ENCODE measurements at regions not wholly inside any gene's neighbourhood (a gene's known extent, or its start where the extent isn't known, plus 50 kb on each side); places are given as distances from the start of the nearest gene placed in this dataset.

- H3K4me3 ChIP-seq (ENCODE audit: low read length), result no peak overlapping the region
- H3K27ac ChIP-seq (ENCODE audit: low read length), result no peak overlapping the region
- no peaks in the 10 kb centered on the region for H3K9me3 ChIP-seq (ENCODE audit: control insufficient read depth, insufficient read depth, low read length)
- no peaks in the 10 kb centered on the region for H3K36me3 ChIP-seq (ENCODE audit: control insufficient read depth, insufficient read depth, low read length)
- no peaks in the 10 kb centered on the region for H3K4me1 ChIP-seq (ENCODE audit: control insufficient read depth, insufficient read depth, low read length)
- DNase-seq (ENCODE audit: low read depth, low spot score), result no peak
- no peaks in the 10 kb centered on the region for H3K27me3 ChIP-seq (ENCODE audit: control insufficient read depth, insufficient read depth, low read length)
- no CpG with 5 or more reads among the region's 2 CpGs for WGBS (ENCODE audit: insufficient coverage, insufficient read length)
These were observed 301.1 kb upstream of the OR4E1 start for GRCh38 chr14:21974741-21975140.

GRCh38 chr14:21965042-21965441 lies 291.4 kb upstream of the OR4E1 start:
- no peak for DNase-seq (ENCODE audit: low read depth, low spot score)
- WGBS (ENCODE audit: insufficient coverage, insufficient read length), result no CpG with 5 or more reads among the region's 1 CpG

GRCh38 chr14:21964180-21964579 lies 290.6 kb upstream of the OR4E1 start:
- H3K4me1 ChIP-seq (ENCODE audit: control insufficient read depth, insufficient read depth, low read length), result no peaks in the 10 kb centered on the region
- H3K9me3 ChIP-seq (ENCODE audit: control insufficient read depth, insufficient read depth, low read length), result no peaks in the 10 kb centered on the region
- H3K4me3 ChIP-seq (ENCODE audit: low read length), result no peak overlapping the region
- no peak for DNase-seq (ENCODE audit: low read depth, low spot score)
- WGBS (ENCODE audit: insufficient coverage, insufficient read length), result no CpG with 5 or more reads among the region's 1 CpG
- H3K36me3 ChIP-seq (ENCODE audit: control insufficient read depth, insufficient read depth, low read length), result no peaks in the 10 kb centered on the region
- no peaks in the 10 kb centered on the region for H3K27me3 ChIP-seq (ENCODE audit: control insufficient read depth, insufficient read depth, low read length)
- H3K27ac ChIP-seq (ENCODE audit: low read length), result no peak overlapping the region

More at GRCh38 chr14:21965042-21965441, 291.4 kb upstream of the OR4E1 start:
- Histone ChIP-seq H3K4me1 (ENCODE audit: control insufficient read depth, insufficient read depth, low read length) (no peaks in the 10 kb centered on the region), H3K27me3 (ENCODE audit: control insufficient read depth, insufficient read depth, low read length) (no peaks in the 10 kb centered on the region), H3K4me3 (ENCODE audit: low read length) (no peak overlapping the region), H3K9me3 (ENCODE audit: control insufficient read depth, insufficient read depth, low read length) (no peaks in the 10 kb centered on the region), H3K36me3 (ENCODE audit: control insufficient read depth, insufficient read depth, low read length) (no peaks in the 10 kb centered on the region), H3K27ac (ENCODE audit: low read length) (no peak overlapping the region)

- no peaks in the 10 kb centered on the region for H3K27me3 ChIP-seq (ENCODE audit: control insufficient read depth, insufficient read depth, low read length)
- no peaks in the 10 kb centered on the region for H3K9me3 ChIP-seq (ENCODE audit: control insufficient read depth, insufficient read depth, low read length)
These were observed 287.0 kb upstream of the OR4E1 start for GRCh38 chr14:21960636-21961035.

GRCh38 chr14:21941885-21942284 lies 268.3 kb upstream of the OR4E1 start:
- Histone ChIP-seq H3K27me3 (ENCODE audit: control insufficient read depth, insufficient read depth, low read length) (no peaks in the 10 kb centered on the region), H3K4me1 (ENCODE audit: control insufficient read depth, insufficient read depth, low read length) (no peaks in the 10 kb centered on the region), H3K36me3 (ENCODE audit: control insufficient read depth, insufficient read depth, low read length) (no peaks in the 10 kb centered on the region), H3K27ac (ENCODE audit: low read length) (no peak overlapping the region), H3K9me3 (ENCODE audit: control insufficient read depth, insufficient read depth, low read length) (no peaks in the 10 kb centered on the region), H3K4me3 (ENCODE audit: low read length) (no peak overlapping the region)
- WGBS (ENCODE audit: insufficient coverage, insufficient read length), result no CpG with 5 or more reads among the region's 3 CpGs
- DNase-seq (ENCODE audit: low read depth, low spot score), result no peak

More at GRCh38 chr14:21960636-21961035, 287.0 kb upstream of the OR4E1 start:
- no peak for DNase-seq (ENCODE audit: low read depth, low spot score)
- Histone ChIP-seq H3K36me3 (ENCODE audit: control insufficient read depth, insufficient read depth, low read length) (no peaks in the 10 kb centered on the region), H3K27ac (ENCODE audit: low read length) (no peak overlapping the region), H3K4me1 (ENCODE audit: control insufficient read depth, insufficient read depth, low read length) (no peaks in the 10 kb centered on the region), H3K4me3 (ENCODE audit: low read length) (no peak overlapping the region)
- WGBS (ENCODE audit: insufficient coverage, insufficient read length), result no CpG with 5 or more reads among the region's 1 CpG

- WGBS (ENCODE audit: insufficient coverage, insufficient read length), result no CpG with 5 or more reads among the region's 7 CpGs
- H3K4me1 ChIP-seq (ENCODE audit: control insufficient read depth, insufficient read depth, low read length), result no peaks in the 10 kb centered on the region
- H3K27ac ChIP-seq (ENCODE audit: low read length), result no peak overlapping the region
- no peaks in the 10 kb centered on the region for H3K27me3 ChIP-seq (ENCODE audit: control insufficient read depth, insufficient read depth, low read length)
- H3K9me3 ChIP-seq (ENCODE audit: control insufficient read depth, insufficient read depth, low read length), result no peaks in the 10 kb centered on the region
- no peaks in the 10 kb centered on the region for H3K36me3 ChIP-seq (ENCODE audit: control insufficient read depth, insufficient read depth, low read length)
- DNase-seq (ENCODE audit: low read depth, low spot score), result peak; percentile 25
- H3K4me3 ChIP-seq (ENCODE audit: low read length), result no peak overlapping the region
These were observed 267.6 kb upstream of the OR4E1 start for GRCh38 chr14:21940887-21941856.

GRCh38 chr14:21939836-21940235 lies 266.2 kb upstream of the OR4E1 start:
- Histone ChIP-seq H3K4me3 (ENCODE audit: low read length) (no peak overlapping the region), H3K4me1 (ENCODE audit: control insufficient read depth, insufficient read depth, low read length) (no peaks in the 10 kb centered on the region), H3K36me3 (ENCODE audit: control insufficient read depth, insufficient read depth, low read length) (no peaks in the 10 kb centered on the region), H3K27me3 (ENCODE audit: control insufficient read depth, insufficient read depth, low read length) (no peaks in the 10 kb centered on the region), H3K9me3 (ENCODE audit: control insufficient read depth, insufficient read depth, low read length) (no peaks in the 10 kb centered on the region), H3K27ac (ENCODE audit: low read length) (no peak overlapping the region)
- no peak for DNase-seq (ENCODE audit: low read depth, low spot score)
- WGBS (ENCODE audit: insufficient coverage, insufficient read length), result no CpG with 5 or more reads among the region's 1 CpG

GRCh38 chr14:21937996-21938395 lies 264.4 kb upstream of the OR4E1 start:
- Histone ChIP-seq H3K27ac (ENCODE audit: low read length) (no peak overlapping the region), H3K4me3 (ENCODE audit: low read length) (no peak overlapping the region), H3K36me3 (ENCODE audit: control insufficient read depth, insufficient read depth, low read length) (no peaks in the 10 kb centered on the region), H3K4me1 (ENCODE audit: control insufficient read depth, insufficient read depth, low read length) (no peaks in the 10 kb centered on the region), H3K9me3 (ENCODE audit: control insufficient read depth, insufficient read depth, low read length) (no peaks in the 10 kb centered on the region), H3K27me3 (ENCODE audit: control insufficient read depth, insufficient read depth, low read length) (no peaks in the 10 kb centered on the region)
- no peak for DNase-seq (ENCODE audit: low read depth, low spot score)
- WGBS (ENCODE audit: insufficient coverage, insufficient read length), result no CpG with 5 or more reads among the region's 2 CpGs

GRCh38 chr14:21933681-21934080 lies 260.1 kb upstream of the OR4E1 start:
- no peak overlapping the region for H3K27ac ChIP-seq (ENCODE audit: low read length)
- no CpG with 5 or more reads among the region's 1 CpG for WGBS (ENCODE audit: insufficient coverage, insufficient read length)
- no peak overlapping the region for H3K4me3 ChIP-seq (ENCODE audit: low read length)
- H3K9me3 ChIP-seq (ENCODE audit: control insufficient read depth, insufficient read depth, low read length), result no peaks in the 10 kb centered on the region
- H3K4me1 ChIP-seq (ENCODE audit: control insufficient read depth, insufficient read depth, low read length), result no peaks in the 10 kb centered on the region
- no peaks in the 10 kb centered on the region for H3K27me3 ChIP-seq (ENCODE audit: control insufficient read depth, insufficient read depth, low read length)
- no peak for DNase-seq (ENCODE audit: low read depth, low spot score)
- no peaks in the 10 kb centered on the region for H3K36me3 ChIP-seq (ENCODE audit: control insufficient read depth, insufficient read depth, low read length)

- Histone ChIP-seq H3K9me3 (ENCODE audit: control insufficient read depth, insufficient read depth, low read length) (no peaks in the 10 kb centered on the region), H3K4me3 (ENCODE audit: low read length) (no peak overlapping the region), H3K36me3 (ENCODE audit: control insufficient read depth, insufficient read depth, low read length) (no peaks in the 10 kb centered on the region), H3K27ac (ENCODE audit: low read length) (no peak overlapping the region), H3K27me3 (ENCODE audit: control insufficient read depth, insufficient read depth, low read length) (no peaks in the 10 kb centered on the region), H3K4me1 (ENCODE audit: control insufficient read depth, insufficient read depth, low read length) (no peaks in the 10 kb centered on the region)
- no CpG with 5 or more reads among the region's 5 CpGs for WGBS (ENCODE audit: insufficient coverage, insufficient read length)
- DNase-seq (ENCODE audit: low read depth, low spot score), result peak; percentile 16
These were observed 250.9 kb upstream of the OR4E1 start for GRCh38 chr14:21924479-21924878.

- no peak for DNase-seq (ENCODE audit: low read depth, low spot score)
- H3K27ac ChIP-seq (ENCODE audit: low read length), result no peak overlapping the region
- H3K36me3 ChIP-seq (ENCODE audit: control insufficient read depth, insufficient read depth, low read length), result no peaks in the 10 kb centered on the region
- H3K27me3 ChIP-seq (ENCODE audit: control insufficient read depth, insufficient read depth, low read length), result no peaks in the 10 kb centered on the region
- no peaks in the 10 kb centered on the region for H3K4me1 ChIP-seq (ENCODE audit: control insufficient read depth, insufficient read depth, low read length)
- H3K4me3 ChIP-seq (ENCODE audit: low read length), result no peak overlapping the region
- H3K9me3 ChIP-seq (ENCODE audit: control insufficient read depth, insufficient read depth, low read length), result no peaks in the 10 kb centered on the region
These were observed 250.2 kb upstream of the OR4E1 start for GRCh38 chr14:21923820-21924219.

Measured in iPS DF 6.9 (cell line).